ENCODE measurements at regions not wholly inside any gene's neighbourhood (a gene's known extent, or its start where the extent isn't known, plus 50 kb on each side); places are given as distances from the start of the nearest gene placed in this dataset.

DNA sequence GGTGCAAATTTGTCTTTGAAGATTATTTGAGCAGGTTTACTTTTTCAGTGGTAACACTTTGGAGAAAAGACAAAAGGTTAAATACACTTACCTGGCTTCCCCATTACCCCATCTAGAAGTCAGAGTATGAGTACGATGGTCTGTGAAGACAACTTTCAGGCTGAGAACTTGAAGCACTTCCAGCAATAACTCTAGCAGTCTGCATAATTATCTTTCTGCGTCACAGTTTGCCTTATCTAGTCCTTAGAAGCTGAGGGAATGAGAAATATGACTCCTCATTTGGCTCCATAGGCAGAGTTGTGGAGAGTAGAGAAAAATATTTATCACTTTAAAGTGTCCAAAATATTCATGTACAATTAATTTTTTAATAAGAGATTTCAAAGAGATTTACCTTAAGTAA, 323.4 kb upstream of the CAMK1G start:
- no peaks in the 10 kb centered on the region for H3K27me3 ChIP-seq (ENCODE audit: control insufficient read depth, insufficient read depth, low read length)
- no peak overlapping the region for H3K4me3 ChIP-seq (ENCODE audit: low read length)
- H3K36me3 ChIP-seq (ENCODE audit: control insufficient read depth, low read depth, low read length) = no peaks in the 10 kb centered on the region
- no peaks in the 10 kb centered on the region for H3K4me1 ChIP-seq (ENCODE audit: control insufficient read depth, low read depth, low read length)
- H3K9ac ChIP-seq (ENCODE audit: low read length) = no peak overlapping the region
- H3K9me3 ChIP-seq (ENCODE audit: control insufficient read depth, low read depth, low read length) = peaks cover 29% of the 10 kb centered on the region
- no peak overlapping the region for H3K27ac ChIP-seq (ENCODE audit: low read length)

GRCh38 chr1:209262631-209263030, 320.9 kb upstream of the CAMK1G start:
- H3K9me3 ChIP-seq (ENCODE audit: control insufficient read depth, low read depth, low read length) = peaks cover 24% of the 10 kb centered on the region
- H3K27me3 ChIP-seq (ENCODE audit: control insufficient read depth, insufficient read depth, low read length) = no peaks in the 10 kb centered on the region
- no peaks in the 10 kb centered on the region for H3K36me3 ChIP-seq (ENCODE audit: control insufficient read depth, low read depth, low read length)
- H3K27ac ChIP-seq (ENCODE audit: low read length) = no peak overlapping the region
- H3K9ac ChIP-seq (ENCODE audit: low read length) = no peak overlapping the region
- no peak overlapping the region for H3K4me3 ChIP-seq (ENCODE audit: low read length)
- H3K4me1 ChIP-seq (ENCODE audit: control insufficient read depth, low read depth, low read length) = no peaks in the 10 kb centered on the region

GRCh38 chr1:209265301-209265700, 318.2 kb upstream of the CAMK1G start:
- no peaks in the 10 kb centered on the region for H3K9me3 ChIP-seq (ENCODE audit: control insufficient read depth, low read depth, low read length)
- H3K9ac ChIP-seq (ENCODE audit: low read length) = no peak overlapping the region
- H3K4me1 ChIP-seq (ENCODE audit: control insufficient read depth, low read depth, low read length) = no peaks in the 10 kb centered on the region
- H3K27me3 ChIP-seq (ENCODE audit: control insufficient read depth, insufficient read depth, low read length) = no peaks in the 10 kb centered on the region
- H3K36me3 ChIP-seq (ENCODE audit: control insufficient read depth, low read depth, low read length) = no peaks in the 10 kb centered on the region
- no peak overlapping the region for H3K27ac ChIP-seq (ENCODE audit: low read length)
- no peak overlapping the region for H3K4me3 ChIP-seq (ENCODE audit: low read length)

DNA sequence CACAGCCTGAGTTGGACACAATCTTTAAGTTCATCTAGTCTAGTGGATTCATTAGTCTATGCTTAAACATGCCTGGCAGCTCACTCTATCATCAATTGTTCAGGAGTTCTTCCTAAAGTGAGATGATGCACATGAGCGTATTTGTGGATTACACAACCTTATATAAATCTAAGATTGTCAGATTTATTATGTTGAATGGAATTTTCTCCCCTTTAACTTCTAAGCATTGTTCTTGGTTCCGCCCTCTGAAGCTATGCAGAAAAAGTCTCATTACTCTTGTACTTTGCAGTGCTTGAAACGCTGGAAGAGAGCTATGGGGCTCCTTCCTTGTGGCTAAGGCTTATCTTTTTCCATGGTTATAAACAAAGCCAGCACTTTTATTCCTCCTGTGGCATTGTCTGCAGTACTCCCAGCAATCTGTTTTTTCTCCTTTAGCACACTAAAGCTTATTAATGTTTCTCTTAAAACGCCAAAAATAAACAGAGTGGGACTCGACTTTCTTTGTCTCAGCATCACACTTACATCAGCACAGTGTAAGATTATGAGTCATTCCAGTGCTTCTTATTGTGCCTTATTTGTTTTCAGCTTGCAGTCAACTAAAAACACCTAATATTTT, 316.8 kb upstream of the CAMK1G start:
- Histone ChIP-seq H3K27ac (ENCODE audit: low read length) (no peak overlapping the region), H3K36me3 (ENCODE audit: control insufficient read depth, low read depth, low read length) (no peaks in the 10 kb centered on the region), H3K4me1 (ENCODE audit: control insufficient read depth, low read depth, low read length) (no peaks in the 10 kb centered on the region), H3K4me3 (ENCODE audit: low read length) (no peak overlapping the region), H3K27me3 (ENCODE audit: control insufficient read depth, insufficient read depth, low read length) (no peaks in the 10 kb centered on the region), H3K9me3 (ENCODE audit: control insufficient read depth, low read depth, low read length) (no peaks in the 10 kb centered on the region), H3K9ac (ENCODE audit: low read length) (no peak overlapping the region)

DNA sequence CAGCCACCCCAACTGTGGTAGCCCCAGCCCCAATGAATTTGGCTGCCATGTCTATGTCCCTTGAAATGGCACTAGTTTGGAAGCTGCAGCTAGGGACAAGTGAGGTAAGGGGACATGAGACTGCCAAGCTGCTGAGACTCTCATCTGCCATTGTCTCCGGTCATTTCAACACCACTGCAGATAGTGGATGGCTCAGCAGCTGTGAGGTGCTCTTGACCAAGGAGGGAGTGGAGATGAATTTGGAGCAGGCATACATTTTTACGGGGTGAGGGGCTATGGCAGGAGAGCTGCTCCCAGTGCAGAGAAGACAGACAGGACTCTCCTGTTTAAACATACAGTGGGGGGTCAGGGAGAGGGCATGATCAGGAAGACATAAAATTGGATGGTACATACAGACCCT, 315.5 kb upstream of the CAMK1G start:
- H3K9me3 ChIP-seq (ENCODE audit: control insufficient read depth, low read depth, low read length) = no peaks in the 10 kb centered on the region
- no peaks in the 10 kb centered on the region for H3K36me3 ChIP-seq (ENCODE audit: control insufficient read depth, low read depth, low read length)
- no peaks in the 10 kb centered on the region for H3K27me3 ChIP-seq (ENCODE audit: control insufficient read depth, insufficient read depth, low read length)
- no peak overlapping the region for H3K27ac ChIP-seq (ENCODE audit: low read length)
- no peak overlapping the region for H3K9ac ChIP-seq (ENCODE audit: low read length)
- no peak overlapping the region for H3K4me3 ChIP-seq (ENCODE audit: low read length)
- H3K4me1 ChIP-seq (ENCODE audit: control insufficient read depth, low read depth, low read length) = no peaks in the 10 kb centered on the region

DNA sequence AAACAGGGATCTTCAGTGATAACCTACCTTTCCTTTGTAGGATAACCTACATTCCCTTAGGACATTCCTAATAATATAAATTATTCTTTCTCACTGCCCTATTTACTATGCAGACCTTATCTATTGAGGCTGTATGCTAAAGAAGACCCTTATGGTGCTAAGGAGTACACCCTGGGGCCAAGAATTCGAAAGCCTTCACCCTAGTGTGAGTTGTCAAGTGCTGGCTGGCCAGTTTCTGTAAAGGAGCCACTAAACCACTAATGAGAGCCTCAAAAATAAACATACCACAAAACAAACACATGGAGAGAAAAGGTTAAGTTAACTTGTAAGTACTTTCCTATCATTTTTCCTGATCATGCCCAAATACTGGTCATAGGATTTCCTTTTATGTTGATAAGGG, 315.0 kb upstream of the CAMK1G start:
- H3K9me3 ChIP-seq (ENCODE audit: control insufficient read depth, low read depth, low read length) = no peaks in the 10 kb centered on the region
- H3K4me3 ChIP-seq (ENCODE audit: low read length) = no peak overlapping the region
- no peak overlapping the region for H3K9ac ChIP-seq (ENCODE audit: low read length)
- H3K4me1 ChIP-seq (ENCODE audit: control insufficient read depth, low read depth, low read length) = no peaks in the 10 kb centered on the region
- no peak overlapping the region for H3K27ac ChIP-seq (ENCODE audit: low read length)
- H3K36me3 ChIP-seq (ENCODE audit: control insufficient read depth, low read depth, low read length) = no peaks in the 10 kb centered on the region
- H3K27me3 ChIP-seq (ENCODE audit: control insufficient read depth, insufficient read depth, low read length) = no peaks in the 10 kb centered on the region

GRCh38 chr1:209276321-209276720, 307.2 kb upstream of the CAMK1G start:
- H3K4me1 ChIP-seq (ENCODE audit: control insufficient read depth, low read depth, low read length) = no peaks in the 10 kb centered on the region
- H3K27me3 ChIP-seq (ENCODE audit: control insufficient read depth, insufficient read depth, low read length) = no peaks in the 10 kb centered on the region

DNA sequence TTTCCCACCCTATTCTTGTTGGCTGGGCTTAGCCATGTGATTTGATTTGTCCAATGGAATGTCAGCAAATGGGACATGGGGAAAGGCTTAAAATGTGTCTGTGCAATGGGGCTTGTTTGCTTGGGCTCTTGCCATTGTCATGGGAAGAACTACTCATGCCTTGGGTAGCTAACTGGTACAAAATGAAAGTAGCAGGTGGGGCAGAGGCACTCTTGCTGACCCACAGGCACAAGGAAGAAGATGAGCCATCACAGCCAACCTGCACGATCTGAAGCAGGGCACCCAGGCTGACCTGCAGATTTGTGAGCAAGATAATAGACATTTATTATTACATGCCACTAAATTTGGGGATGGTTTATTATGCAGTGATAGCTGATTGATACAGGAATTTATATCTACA, 305.9 kb upstream of the CAMK1G start:
- Histone ChIP-seq H3K4me3 (ENCODE audit: low read length) (no peak overlapping the region), H3K36me3 (ENCODE audit: control insufficient read depth, low read depth, low read length) (no peaks in the 10 kb centered on the region), H3K27ac (ENCODE audit: low read length) (no peak overlapping the region), H3K27me3 (ENCODE audit: control insufficient read depth, insufficient read depth, low read length) (no peaks in the 10 kb centered on the region), H3K9me3 (ENCODE audit: control insufficient read depth, low read depth, low read length) (no peaks in the 10 kb centered on the region), H3K9ac (ENCODE audit: low read length) (no peak overlapping the region), H3K4me1 (ENCODE audit: control insufficient read depth, low read depth, low read length) (no peaks in the 10 kb centered on the region)

More at GRCh38 chr1:209276321-209276720, 307.2 kb upstream of the CAMK1G start:
- Histone ChIP-seq H3K4me3 (ENCODE audit: low read length) (no peak overlapping the region), H3K27ac (ENCODE audit: low read length) (no peak overlapping the region), H3K36me3 (ENCODE audit: control insufficient read depth, low read depth, low read length) (no peaks in the 10 kb centered on the region), H3K9me3 (ENCODE audit: control insufficient read depth, low read depth, low read length) (no peaks in the 10 kb centered on the region), H3K9ac (ENCODE audit: low read length) (no peak overlapping the region)

GRCh38 chr1:209291715-209292114, 291.8 kb upstream of the CAMK1G start:
- no peak overlapping the region for H3K27ac ChIP-seq (ENCODE audit: low read length)
- H3K27me3 ChIP-seq (ENCODE audit: control insufficient read depth, insufficient read depth, low read length) = no peaks in the 10 kb centered on the region
- no peaks in the 10 kb centered on the region for H3K36me3 ChIP-seq (ENCODE audit: control insufficient read depth, low read depth, low read length)
- no peak overlapping the region for H3K4me3 ChIP-seq (ENCODE audit: low read length)
- no peak overlapping the region for H3K9ac ChIP-seq (ENCODE audit: low read length)
- H3K9me3 ChIP-seq (ENCODE audit: control insufficient read depth, low read depth, low read length) = no peaks in the 10 kb centered on the region
- no peaks in the 10 kb centered on the region for H3K4me1 ChIP-seq (ENCODE audit: control insufficient read depth, low read depth, low read length)

DNA sequence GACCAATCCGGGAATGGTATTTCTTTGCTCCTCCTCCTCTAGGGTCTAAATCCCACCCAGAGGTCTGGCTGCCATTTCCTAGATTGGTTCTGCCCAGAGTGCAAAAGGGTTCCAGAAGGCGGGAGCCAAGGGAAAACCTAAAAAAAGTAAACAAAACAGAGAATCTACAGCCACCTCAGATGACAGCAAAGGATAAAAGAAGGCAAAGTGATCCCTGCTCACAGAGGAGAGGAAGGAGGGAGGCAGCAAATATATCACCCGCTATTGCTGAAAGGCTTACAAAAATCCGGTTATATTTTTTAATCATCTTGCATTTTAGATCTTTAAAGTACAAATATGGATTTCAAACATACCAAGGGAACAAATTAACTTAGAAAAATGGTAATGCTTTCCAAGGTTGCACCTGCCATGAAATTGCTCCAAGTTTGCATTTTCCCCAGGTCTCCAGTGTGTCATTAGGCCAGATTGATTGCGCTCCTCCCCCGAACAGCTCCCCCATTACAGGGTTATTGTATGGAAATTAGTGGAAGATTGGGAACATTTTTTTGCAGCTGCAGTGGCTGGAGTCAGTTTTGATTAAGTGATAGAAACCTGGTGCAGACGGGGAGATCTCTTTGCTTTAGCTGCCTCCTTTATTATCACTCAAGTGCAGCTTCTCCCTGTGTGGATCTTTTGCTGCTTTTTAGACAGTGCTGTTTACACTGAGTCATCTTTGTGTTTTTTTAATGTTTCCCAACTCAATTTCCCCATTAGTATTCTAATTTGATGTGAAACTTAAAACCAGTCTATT, 280.5 kb upstream of the CAMK1G start:
- Histone ChIP-seq H3K4me1 (ENCODE audit: control insufficient read depth, low read depth, low read length) (peaks cover 7% of the 10 kb centered on the region), H3K9me3 (ENCODE audit: control insufficient read depth, low read depth, low read length) (no peaks in the 10 kb centered on the region), H3K27me3 (ENCODE audit: control insufficient read depth, insufficient read depth, low read length) (no peaks in the 10 kb centered on the region), H3K9ac (ENCODE audit: low read length) (no peak overlapping the region), H3K27ac (ENCODE audit: low read length) (no peak overlapping the region), H3K4me3 (ENCODE audit: low read length) (no peak overlapping the region), H3K36me3 (ENCODE audit: control insufficient read depth, low read depth, low read length) (no peaks in the 10 kb centered on the region)

DNA sequence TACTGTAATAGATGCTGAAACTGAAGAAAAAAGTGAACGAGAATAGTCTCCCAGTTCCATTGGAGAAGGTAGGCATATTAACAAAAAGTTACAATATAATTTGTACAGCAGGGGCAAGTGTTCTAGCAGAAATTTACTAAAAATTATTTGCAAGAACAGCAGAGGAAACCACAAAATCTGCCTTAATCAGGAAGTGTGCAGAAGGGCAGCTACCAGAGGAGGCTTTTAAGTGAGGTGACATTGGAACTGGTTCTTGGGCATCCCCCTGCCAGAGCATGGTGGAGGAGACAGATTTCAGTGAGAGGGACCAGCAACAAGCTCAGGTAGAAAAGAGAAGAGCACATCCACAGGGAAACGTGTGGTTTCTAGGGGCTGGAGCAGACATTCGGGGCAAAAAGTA, 279.3 kb upstream of the CAMK1G start:
- Histone ChIP-seq H3K36me3 (ENCODE audit: control insufficient read depth, low read depth, low read length) (no peaks in the 10 kb centered on the region), H3K4me1 (ENCODE audit: control insufficient read depth, low read depth, low read length) (peaks cover 7% of the 10 kb centered on the region), H3K27me3 (ENCODE audit: control insufficient read depth, insufficient read depth, low read length) (no peaks in the 10 kb centered on the region), H3K27ac (ENCODE audit: low read length) (no peak overlapping the region), H3K9me3 (ENCODE audit: control insufficient read depth, low read depth, low read length) (no peaks in the 10 kb centered on the region), H3K4me3 (ENCODE audit: low read length) (no peak overlapping the region), H3K9ac (ENCODE audit: low read length) (no peak overlapping the region)

All from iPS-18a (cell line).